PC-9 (cell line): ENCODE measurements at regions not wholly inside any gene's neighbourhood (a gene's known extent, or its start where the extent isn't known, plus 50 kb on each side); places are given as distances from the start of the nearest gene placed in this dataset.

ENCODE experiments used
- BruUV-seq: library from RNA; stranded (reverse); fragments of 400-500 nt; replicated peaks from 2 replicates; lab custom pipeline; 2021; lab: Mats Ljungman, UMichigan
- CTCF ChIA-PET: fragments of 300-600 bp; sonication (Branson Sonifier 250); formaldehyde crosslinking; loops from one replicate; lab custom pipeline; 2022; ENCODE audit warnings: antibody characterized with exemption; lab: Charles Lee
- POLR2A ChIA-PET: fragments of 300-600 bp; sonication (Branson Sonifier 250); formaldehyde crosslinking; loops from one replicate; lab custom pipeline; 2022; ENCODE audit warnings: antibody characterized with exemption; ENCODE audit not compliant: unreplicated experiment; lab: Charles Lee
- DNase-seq, 2 experiments: peaks; one replicate each; pipeline versions ENCODE4 v3.0.0 to v3.0.0-alpha.2; 2015 to 2022; ENCODE audit warnings: mixed read lengths in 1 of 2
- H2AFZ ChIP-seq: fragments of 200-600 bp; sonication (generic); 2 replicates; pipeline ENCODE4 v1.8.1; 2017; ENCODE audit warnings: antibody characterized with exemption
- H3F3A ChIP-seq: fragments of 200-600 bp; sonication (generic); 2 replicates; pipeline ENCODE4 v1.8.1; 2017; ENCODE audit warnings: antibody characterized with exemption, mild to moderate bottlenecking, low read depth; ENCODE audit not compliant: insufficient read depth
- H3K27ac ChIP-seq: fragments of 200-600 bp; sonication (generic); 2 replicates; pipeline ENCODE4 v1.6.1; 2016; ENCODE audit warnings: mixed run types
- H3K27me3 ChIP-seq: fragments of 200-600 bp; sonication (generic); 2 replicates; pipeline ENCODE4 v1.6.1; 2016; ENCODE audit warnings: low read depth, mixed run types; ENCODE audit not compliant: insufficient read depth
- H3K36me3 ChIP-seq: fragments of 200-600 bp; sonication (generic); 2 replicates; pipeline ENCODE4 v1.6.1; 2016; ENCODE audit warnings: low read depth, mixed run types
- H3K4me1 ChIP-seq: fragments of 200-600 bp; sonication (generic); replicated peaks from 2 replicates; pipeline ENCODE4 v1.6.1; 2016; ENCODE audit warnings: mixed run types; ENCODE audit not compliant: insufficient read depth
- H3K4me2 ChIP-seq: fragments of 200-600 bp; sonication (generic); 2 replicates; pipeline ENCODE4 v1.6.1; 2017; ENCODE audit warnings: mixed run types
- H3K4me3 ChIP-seq: fragments of 200-600 bp; sonication (generic); 2 replicates; pipeline ENCODE4 v1.6.1; 2016; ENCODE audit warnings: mixed run types
- H3K79me2 ChIP-seq: fragments of 200-600 bp; sonication (generic); 2 replicates; pipeline ENCODE4 v1.6.1; 2017; ENCODE audit warnings: low read depth, mixed run types
- H3K9me2 ChIP-seq: fragments of 200-600 bp; sonication (generic); 2 replicates; pipeline ENCODE4 v1.8.1; 2017; ENCODE audit warnings: mild to moderate bottlenecking; ENCODE audit not compliant: insufficient read depth
- H3K9me3 ChIP-seq: fragments of 200-600 bp; sonication (generic); 2 replicates; pipeline ENCODE4 v1.8.1; 2016; ENCODE audit warnings: low read depth; ENCODE audit not compliant: insufficient read depth
- H4K20me1 ChIP-seq: fragments of 200-600 bp; sonication (generic); 2 replicates; pipeline ENCODE4 v1.8.1; 2017; ENCODE audit not compliant: insufficient read depth
- EZH2 ChIP-seq: fragments of 200-600 bp; sonication (generic); IDR thresholded peaks from 2 replicates; pipeline ENCODE4 v1.8.0; 2017; ENCODE audit warnings: antibody characterized with exemption, low read depth
- intact Hi-C: fragments of 100-400 bp; cut with micrococcal nuclease; formaldehyde crosslinking; loops from one replicate; pipeline ENCODE4 v1.10.0; 2022; ENCODE audit not compliant: unreplicated experiment
- TF ChIP-seq, protein P1 (sequence below): fragments of 200-600 bp; sonication (generic); conservative IDR thresholded peaks from 2 replicates; pipeline ENCODE4 v1.6.1; 2017; ENCODE audit warnings: mixed run types, antibody characterized with exemption, mild to moderate bottlenecking, moderate library complexity

DNA sequence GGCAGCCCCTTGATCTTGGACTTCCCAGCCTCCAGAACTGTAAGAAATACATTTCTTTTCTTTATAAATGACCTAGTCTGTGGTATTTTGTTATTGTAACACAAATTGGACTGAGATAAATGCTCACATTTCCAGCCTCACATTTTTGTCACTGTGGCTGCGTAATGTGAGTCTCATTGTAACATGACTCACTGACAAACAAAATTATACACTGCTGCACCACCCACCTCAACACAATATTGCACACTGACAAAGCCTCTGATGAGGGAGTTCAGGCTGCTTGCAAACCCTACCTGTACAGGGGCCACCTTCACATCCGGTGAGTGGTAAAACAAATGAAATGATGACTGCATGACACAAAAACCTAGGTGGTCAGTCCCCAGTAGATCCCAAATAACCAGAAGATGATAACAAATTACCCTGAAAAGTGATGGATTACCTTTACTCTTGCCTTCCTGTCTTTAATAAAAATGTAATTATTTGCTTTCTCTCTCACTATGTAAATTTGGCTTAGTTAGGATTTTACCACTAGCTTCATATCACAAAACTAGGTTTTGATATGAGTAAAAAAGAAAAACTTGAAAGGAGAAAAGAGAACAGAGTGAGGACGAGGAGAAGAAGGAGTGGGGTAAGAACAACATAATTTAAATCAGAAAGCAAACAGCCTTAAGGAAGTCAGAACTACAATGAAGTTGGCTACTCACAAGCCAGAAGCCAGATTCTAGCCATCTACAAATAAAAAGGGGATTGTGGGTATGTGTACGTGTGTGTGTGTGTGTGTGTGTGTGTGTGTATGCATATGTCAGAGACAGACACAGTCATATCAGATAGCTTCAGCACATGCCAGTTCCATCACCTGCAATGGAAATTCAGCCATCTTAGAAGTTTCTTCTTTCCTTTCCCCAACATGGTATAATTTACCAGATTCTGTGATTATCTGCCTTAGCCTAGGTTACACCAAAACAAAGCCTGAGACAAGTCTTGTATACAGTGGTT lies 53.4 kb upstream of the SESN3 start:
- CTCF ChIA-PET: no interaction called here
- Histone ChIP-seq H3K4me3 (no peak overlapping the region), H2AFZ (no peak overlapping the region), H3F3A (no peaks in the 10 kb centered on the region), H3K4me1 (no peaks in the 10 kb centered on the region), H3K79me2 (no peaks in the 10 kb centered on the region), H3K4me2 (no peak overlapping the region), H3K36me3 (no peaks in the 10 kb centered on the region), H4K20me1 (no peaks in the 10 kb centered on the region), H3K27ac (no peak overlapping the region), H3K9me2 (no peaks in the 10 kb centered on the region), H3K27me3 (no peaks in the 10 kb centered on the region), H3K9me3 (no peaks in the 10 kb centered on the region)
- intact Hi-C loops: no loop called here
- no TSS peak for BruUV-seq
- TF ChIP-seq EZH2: no peak
- TF ChIP-seq, protein P1, sequence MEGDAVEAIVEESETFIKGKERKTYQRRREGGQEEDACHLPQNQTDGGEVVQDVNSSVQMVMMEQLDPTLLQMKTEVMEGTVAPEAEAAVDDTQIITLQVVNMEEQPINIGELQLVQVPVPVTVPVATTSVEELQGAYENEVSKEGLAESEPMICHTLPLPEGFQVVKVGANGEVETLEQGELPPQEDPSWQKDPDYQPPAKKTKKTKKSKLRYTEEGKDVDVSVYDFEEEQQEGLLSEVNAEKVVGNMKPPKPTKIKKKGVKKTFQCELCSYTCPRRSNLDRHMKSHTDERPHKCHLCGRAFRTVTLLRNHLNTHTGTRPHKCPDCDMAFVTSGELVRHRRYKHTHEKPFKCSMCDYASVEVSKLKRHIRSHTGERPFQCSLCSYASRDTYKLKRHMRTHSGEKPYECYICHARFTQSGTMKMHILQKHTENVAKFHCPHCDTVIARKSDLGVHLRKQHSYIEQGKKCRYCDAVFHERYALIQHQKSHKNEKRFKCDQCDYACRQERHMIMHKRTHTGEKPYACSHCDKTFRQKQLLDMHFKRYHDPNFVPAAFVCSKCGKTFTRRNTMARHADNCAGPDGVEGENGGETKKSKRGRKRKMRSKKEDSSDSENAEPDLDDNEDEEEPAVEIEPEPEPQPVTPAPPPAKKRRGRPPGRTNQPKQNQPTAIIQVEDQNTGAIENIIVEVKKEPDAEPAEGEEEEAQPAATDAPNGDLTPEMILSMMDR: no peak
- DNase-seq: no peak
- POLR2A ChIA-PET: no interaction called here

- ChIA-PET POLR2A (no interaction called here), CTCF (no interaction called here)
- no peaks in the 10 kb centered on the region for H4K20me1 ChIP-seq
- no peak overlapping the region for H2AFZ ChIP-seq
- H3K4me3 ChIP-seq: no peak overlapping the region
- H3K9me2 ChIP-seq: no peaks in the 10 kb centered on the region
- H3K27ac ChIP-seq: no peak overlapping the region
- H3K4me1 ChIP-seq: no peaks in the 10 kb centered on the region
- no peaks in the 10 kb centered on the region for H3K9me3 ChIP-seq
- no peaks in the 10 kb centered on the region for H3K27me3 ChIP-seq
- no peaks in the 10 kb centered on the region for H3K79me2 ChIP-seq
- no peaks in the 10 kb centered on the region for H3K36me3 ChIP-seq
- no peak for DNase-seq
- BruUV-seq: no TSS peak
- H3K4me2 ChIP-seq: no peak overlapping the region
- TF ChIP-seq EZH2: no peak
- TF ChIP-seq, protein P1: no peak
- H3F3A ChIP-seq: no peaks in the 10 kb centered on the region
- intact Hi-C loops: no loop called here
Measured at GRCh38 chr11:95283650-95284049, 52.6 kb upstream of the SESN3 start.

- TF ChIP-seq EZH2: no peak
- no peak overlapping the region for H3K27ac ChIP-seq
- H2AFZ ChIP-seq: no peak overlapping the region
- ChIA-PET POLR2A (no interaction called here), CTCF (no interaction called here)
- no peaks in the 10 kb centered on the region for H3K4me1 ChIP-seq
- H3K4me2 ChIP-seq: no peak overlapping the region
- intact Hi-C loops: no loop called here
- no peaks in the 10 kb centered on the region for H3K9me2 ChIP-seq
- H3K36me3 ChIP-seq: no peaks in the 10 kb centered on the region
- no peaks in the 10 kb centered on the region for H3F3A ChIP-seq
- H3K27me3 ChIP-seq: no peaks in the 10 kb centered on the region
- no peaks in the 10 kb centered on the region for H3K79me2 ChIP-seq
- DNase-seq: no peak
- H3K9me3 ChIP-seq: no peaks in the 10 kb centered on the region
- no TSS peak for BruUV-seq
- no peak overlapping the region for H3K4me3 ChIP-seq
- H4K20me1 ChIP-seq: no peaks in the 10 kb centered on the region
Measured at GRCh38 chr11:95283146-95283545, 52.1 kb upstream of the SESN3 start.
